ENCODE measurements at regions not wholly inside any gene's neighbourhood (a gene's known extent, or its start where the extent isn't known, plus 50 kb on each side); places are given as distances from the start of the nearest gene placed in this dataset.
"Not testable (repeated sequence)": the region's sequence is repeated elsewhere in the genome, so short reads cannot be mapped to it uniquely, and the experiment has no call there.

- DNase-seq, result no peak
These were observed 1254.9 kb upstream of the LRRN3 start for GRCh38 chr7:109836016-109836415.

GRCh38 chr7:109842386-109842785 lies 1248.5 kb upstream of the LRRN3 start:
- DNase-seq, result no peak

GRCh38 chr7:109844362-109844761 lies 1246.6 kb upstream of the LRRN3 start:
- DNase-seq, result no peak

GRCh38 chr7:109864230-109864629 lies 1226.7 kb upstream of the LRRN3 start:
- no peak for DNase-seq

GRCh38 chr7:109868215-109868860 lies 1222.6 kb upstream of the LRRN3 start:
- no peak for DNase-seq

- DNase-seq, result no peak
These were observed 1217.6 kb upstream of the LRRN3 start for GRCh38 chr7:109873296-109873695.

- DNase-seq, result no peak
These were observed 1211.6 kb upstream of the LRRN3 start for GRCh38 chr7:109879287-109879828.

- DNase-seq, result no peak
These were observed 1200.3 kb upstream of the LRRN3 start for GRCh38 chr7:109890622-109891021.

GRCh38 chr7:109893231-109893630 lies 1197.7 kb upstream of the LRRN3 start:
- DNase-seq, result no peak

- no peak for DNase-seq
These were observed 1195.4 kb upstream of the LRRN3 start for GRCh38 chr7:109895536-109895935.

- DNase-seq, result no peak
These were observed 1189.0 kb upstream of the LRRN3 start for GRCh38 chr7:109901926-109902325.

GRCh38 chr7:109905368-109906065 lies 1185.4 kb upstream of the LRRN3 start:
- not testable (repeated sequence) for DNase-seq

GRCh38 chr7:109915670-109916069 lies 1175.3 kb upstream of the LRRN3 start:
- DNase-seq, result no peak

- no peak for DNase-seq
These were observed 1164.2 kb upstream of the LRRN3 start for GRCh38 chr7:109926738-109927137.

- DNase-seq, result no peak
These were observed 1160.9 kb upstream of the LRRN3 start for GRCh38 chr7:109930049-109930448.

GRCh38 chr7:109939207-109939606 lies 1151.7 kb upstream of the LRRN3 start:
- DNase-seq, result no peak

GRCh38 chr7:109945820-109946518 lies 1145.0 kb upstream of the LRRN3 start:
- no peak for DNase-seq

- no peak for DNase-seq
These were observed 1140.7 kb upstream of the LRRN3 start for GRCh38 chr7:109950256-109950655.

GRCh38 chr7:109950821-109951564 lies 1139.9 kb upstream of the LRRN3 start:
- DNase-seq, result no peak

- DNase-seq, result no peak
These were observed 1139.4 kb upstream of the LRRN3 start for GRCh38 chr7:109951565-109951928.

GRCh38 chr7:109955986-109956385 lies 1134.9 kb upstream of the LRRN3 start:
- DNase-seq, result no peak

- no peak for DNase-seq
These were observed 1134.0 kb upstream of the LRRN3 start for GRCh38 chr7:109956916-109957315.

- no peak for DNase-seq
These were observed 1127.2 kb upstream of the LRRN3 start for GRCh38 chr7:109963741-109964140.
